B cell (primary cell): ENCODE measurements at regions not wholly inside any gene's neighbourhood (a gene's known extent, or its start where the extent isn't known, plus 50 kb on each side); places are given as distances from the start of the nearest gene placed in this dataset.

Experiments
- ATAC-seq: fragments of 200-7000 bp; cut with Tn5 transposase; one replicate; pipeline ENCODE4 v1.10.0; 2021; ENCODE audit warnings: low read depth, mild to moderate bottlenecking, moderate number of reproducible peaks, moderate library complexity
- CTCF ChIA-PET: fragments of 350-600 bp; sonication (Branson Sonifier 250); formaldehyde crosslinking; loops from one replicate; lab custom pipeline; 2021; ENCODE audit warnings: antibody characterized with exemption, inconsistent platforms; lab: Charles Lee
- POLR2A ChIA-PET: fragments of 350-600 bp; sonication (Branson Sonifier 250); formaldehyde crosslinking; loops from one replicate; lab custom pipeline; 2021; ENCODE audit warnings: antibody characterized with exemption; lab: Charles Lee
- DNase-seq: peaks from one replicate; pipeline ENCODE4 v3.0.0; 2013
- H2AFZ ChIP-seq: 2 replicates; pipeline ENCODE4 v1.6.1; 2012; ENCODE audit warnings: mild to moderate bottlenecking, low read depth, low read length; ENCODE audit not compliant: insufficient read depth, poor library complexity, severe bottlenecking
- H3K27ac ChIP-seq, 2 donors: 1 replicate in 1 of 2; 2 replicates in 1 of 2; pipeline ENCODE4 v1.5.1; 2012 to 2013; ENCODE audit warnings: low read length in 2 of 2, mild to moderate bottlenecking in 2 of 2, moderate library complexity in 1 of 2
- H3K27me3 ChIP-seq, 4 experiments: fragments of 200-600 bp in 1 of 4; sonication (generic) in 1 of 4; replicated peaks in 1 of 4; 1 replicate in 2 of 4; 2 replicates in 2 of 4; pipeline versions ENCODE4 v1.6.1 to v1.7.0; 2013 to 2016; ENCODE audit warnings: low read length in 3 of 4, mild to moderate bottlenecking in 2 of 4, mixed read lengths in 1 of 4, moderate library complexity in 1 of 4; ENCODE audit not compliant: insufficient read depth in 4 of 4, control insufficient read depth in 3 of 4; ENCODE audit errors: control extremely low read depth in 1 of 4
- H3K36me3 ChIP-seq, 2 experiments: replicated peaks in 1 of 2; 1 replicate in 1 of 2; 2 replicates in 1 of 2; pipeline versions ENCODE4 v1.6.1 to v1.7.1; 2013; ENCODE audit warnings: low read length in 1 of 2; ENCODE audit not compliant: insufficient read depth in 2 of 2, control insufficient read depth in 1 of 2; ENCODE audit errors: control extremely low read depth in 1 of 2, extremely low read depth in 1 of 2
- H3K4me1 ChIP-seq, 2 donors: fragments of 200-600 bp in 1 of 2; sonication (generic) in 1 of 2; 1 replicate in 1 of 2; 2 replicates in 1 of 2; pipeline versions ENCODE4 v1.5.1 to v1.6.1; 2013 to 2017; ENCODE audit warnings: low read length in 2 of 2; ENCODE audit not compliant: control insufficient read depth in 2 of 2, insufficient read depth in 2 of 2
- H3K4me2 ChIP-seq: replicated peaks from 2 replicates; pipeline ENCODE3; 2012; ENCODE audit warnings: mild to moderate bottlenecking, low read depth, low read length; ENCODE audit not compliant: poor library complexity, severe bottlenecking
- H3K4me3 ChIP-seq, 5 experiments: fragments of 200-600 bp in 1 of 5; sonication (generic) in 1 of 5; 1 replicate in 3 of 5; 2 replicates in 2 of 5; pipeline versions ENCODE4 v1.5.1 to v1.7.0; 2011 to 2016; ENCODE audit warnings: low read length in 4 of 5, mild to moderate bottlenecking in 4 of 5, low read depth in 2 of 5, control low read depth in 1 of 5, moderate library complexity in 1 of 5; ENCODE audit not compliant: insufficient read depth in 1 of 5; ENCODE audit errors: control extremely low read depth in 1 of 5, extremely low read depth in 1 of 5
- H3K79me2 ChIP-seq: fragments of 200-600 bp; sonication (generic); one replicate; pipeline ENCODE4 v1.6.0; 2016; ENCODE audit warnings: low read length; ENCODE audit not compliant: control insufficient read depth, insufficient read depth
- H3K9ac ChIP-seq: fragments of 200-600 bp; sonication (generic); 2 replicates; pipeline ENCODE4 v1.6.1; 2017; ENCODE audit warnings: mild to moderate bottlenecking, low read length, moderate library complexity
- H3K9me3 ChIP-seq, 3 donors: one replicate each; pipeline versions ENCODE4 v1.6.1 to v1.7.1; 2013; ENCODE audit warnings: low read length in 2 of 3; ENCODE audit not compliant: control insufficient read depth in 2 of 3, insufficient read depth in 1 of 3; ENCODE audit errors: control extremely low read depth in 1 of 3
- H4K20me1 ChIP-seq: 2 replicates; pipeline ENCODE4 v1.6.0; 2012; ENCODE audit warnings: mild to moderate bottlenecking, low read length; ENCODE audit not compliant: insufficient read depth, control insufficient read depth, poor library complexity, severe bottlenecking
- H3K27ac Mint-ChIP-seq: one replicate; pipeline ENCODE4 v1.8.0; 2021; ENCODE audit warnings: mixed read lengths
- H3K27me3 Mint-ChIP-seq: one replicate; pipeline ENCODE4 v1.8.0; 2021; ENCODE audit warnings: mixed read lengths
- H3K4me1 Mint-ChIP-seq: one replicate; pipeline ENCODE4 v1.8.0; 2021; ENCODE audit warnings: mixed read lengths
- H3K4me3 Mint-ChIP-seq: one replicate; pipeline ENCODE4 v1.8.0; 2021; ENCODE audit warnings: mixed read lengths
- H3K9me3 Mint-ChIP-seq: one replicate; pipeline ENCODE4 v1.8.0; 2022; ENCODE audit warnings: mixed read lengths; ENCODE audit not compliant: insufficient read depth
- CTCF ChIP-seq: fragments of 200-600 bp; IDR thresholded peaks from one replicate; pipeline ENCODE4 v1.8.0; 2022; ENCODE audit warnings: antibody characterized with exemption, mild to moderate bottlenecking
- EZH2 ChIP-seq: IDR thresholded peaks from 2 replicates; pipeline ENCODE4 v1.6.1; 2012; ENCODE audit warnings: borderline replicate concordance, low read depth, mild to moderate bottlenecking, moderate library complexity, low read length; ENCODE audit not compliant: insufficient read depth, poor library complexity, severe bottlenecking
- WGBS: methylation state at CpG from one replicate; pipeline ENCODE4 v1.1.5; 2013; ENCODE audit warnings: missing lambda C conversion rate; ENCODE audit not compliant: insufficient coverage; 5-methylcytosine and 5-hydroxymethylcytosine counted together
- intact Hi-C: fragments of 100-400 bp; cut with micrococcal nuclease; formaldehyde crosslinking; loops from one replicate; pipeline ENCODE4 v1.10.0; 2022

GRCh38 chr20:40521962-40522361 is 167.1 kb downstream of the MAFB start:
- Mint-ChIP-seq H3K4me1 (no peaks in the 10 kb centered on the region), H3K4me3 (no peak overlapping the region), H3K27ac (no peak overlapping the region), H3K27me3 (peaks cover 13% of the 10 kb centered on the region), H3K9me3 (peaks cover 4% of the 10 kb centered on the region)
- Histone ChIP-seq H3K4me3 (no peak overlapping the region), H3K4me1 (no peaks in the 10 kb centered on the region), H3K36me3 (no peaks in the 10 kb centered on the region), H3K27ac (no peak overlapping the region), H3K9me3 (no peaks in the 10 kb centered on the region), H3K9ac (no peak overlapping the region), H3K4me2 (no peak overlapping the region), H3K79me2 (no peaks in the 10 kb centered on the region), H4K20me1 (no peaks in the 10 kb centered on the region), H3K27me3 (no peaks in the 10 kb centered on the region), H2AFZ (no peak overlapping the region)
- intact Hi-C loops: no loop called here
- POLR2A ChIA-PET: no interaction called here
- TF ChIP-seq EZH2 (no peak), CTCF (no peak)
- DNase-seq (no peak), ATAC-seq (no peak)
- CTCF ChIA-PET: interaction anchor here (0.5 kb wide), 1 partner anchor 829 kb away, joined by 3 read pairs; no protein-coding TSS in a partner anchor
- WGBS: no CpG with 5 or more reads among the region's 1 CpG

GRCh38 chr20:40519918-40520317 is 169.1 kb downstream of the MAFB start:
- ChIA-PET CTCF (no interaction called here), POLR2A (no interaction called here)
- intact Hi-C loops: no loop called here
- Histone ChIP-seq H3K27ac (no peak overlapping the region), H3K9me3 (no peaks in the 10 kb centered on the region), H3K4me3 (no peak overlapping the region), H3K36me3 (no peaks in the 10 kb centered on the region), H3K27me3 (peaks cover 0 to 2% (median 0%) of the 10 kb centered on the region in 4 experiments), H4K20me1 (no peaks in the 10 kb centered on the region), H3K4me1 (no peaks in the 10 kb centered on the region), H3K4me2 (no peak overlapping the region), H3K79me2 (no peaks in the 10 kb centered on the region), H2AFZ (no peak overlapping the region), H3K9ac (no peak overlapping the region)
- 56% methylated on average over 1 of the region's 3 CpGs for WGBS
- Mint-ChIP-seq H3K27me3 (peaks cover 11% of the 10 kb centered on the region), H3K4me1 (no peaks in the 10 kb centered on the region), H3K9me3 (peaks cover 4% of the 10 kb centered on the region), H3K27ac (no peak overlapping the region), H3K4me3 (no peak overlapping the region)
- DNase-seq (no peak), ATAC-seq (no peak)
- TF ChIP-seq CTCF: no peak
- TF ChIP-seq EZH2: no peak
